ENCODE measurements at regions not wholly inside any gene's neighbourhood (a gene's known extent, or its start where the extent isn't known, plus 50 kb on each side); places are given as distances from the start of the nearest gene placed in this dataset.

DNA sequence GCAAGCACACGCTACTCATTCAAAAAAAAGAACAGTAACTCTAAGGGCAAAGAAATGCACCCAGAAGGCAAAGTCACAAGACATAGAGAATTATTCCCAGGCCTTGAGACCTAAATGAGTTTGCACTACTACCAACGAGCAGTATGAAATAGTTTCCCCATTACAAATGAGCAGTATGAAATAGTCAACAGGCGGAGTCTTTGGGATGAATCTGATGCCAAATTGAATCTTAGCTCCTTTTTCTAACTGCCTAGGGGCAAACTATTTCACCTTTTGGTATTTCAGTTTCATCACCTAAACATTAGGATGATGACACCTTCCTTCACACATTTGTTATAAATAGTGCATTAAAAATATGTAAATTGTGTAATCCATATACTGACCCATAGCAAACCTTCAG is 213.0 kb upstream of the FAT4 start:
- TF ChIP-seq TAF1 (IDR thresholded peaks at IDR 0.05; ENCODE audit: borderline replicate concordance, insufficient read depth, low read length) = no peak
- no peak for TF ChIP-seq SIN3A (IDR thresholded peaks at IDR 0.05; ENCODE audit: borderline replicate concordance, insufficient read depth, low read length)

DNA sequence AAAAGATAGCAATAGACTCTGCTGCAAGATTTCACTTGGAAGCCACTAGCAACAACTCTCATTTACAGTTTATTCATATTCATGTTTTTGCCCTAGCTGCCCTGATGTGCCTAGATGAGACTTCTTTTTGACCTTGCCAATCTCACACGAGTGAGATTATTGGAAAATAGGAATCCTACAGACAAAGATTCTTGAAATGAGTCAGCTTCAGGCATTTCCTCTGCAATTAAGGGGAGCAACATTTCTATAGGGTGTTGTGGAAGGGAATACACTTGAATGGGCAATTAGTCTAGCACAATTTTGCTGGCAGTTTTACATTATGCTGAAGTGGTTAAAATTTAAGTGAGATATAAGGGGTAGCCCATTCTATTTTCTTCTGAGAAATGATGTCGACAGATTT is 217.0 kb upstream of the FAT4 start:
- TF ChIP-seq SIN3A (IDR thresholded peaks at IDR 0.05; ENCODE audit: borderline replicate concordance, insufficient read depth, low read length) = no peak
- TF ChIP-seq, protein P1, sequence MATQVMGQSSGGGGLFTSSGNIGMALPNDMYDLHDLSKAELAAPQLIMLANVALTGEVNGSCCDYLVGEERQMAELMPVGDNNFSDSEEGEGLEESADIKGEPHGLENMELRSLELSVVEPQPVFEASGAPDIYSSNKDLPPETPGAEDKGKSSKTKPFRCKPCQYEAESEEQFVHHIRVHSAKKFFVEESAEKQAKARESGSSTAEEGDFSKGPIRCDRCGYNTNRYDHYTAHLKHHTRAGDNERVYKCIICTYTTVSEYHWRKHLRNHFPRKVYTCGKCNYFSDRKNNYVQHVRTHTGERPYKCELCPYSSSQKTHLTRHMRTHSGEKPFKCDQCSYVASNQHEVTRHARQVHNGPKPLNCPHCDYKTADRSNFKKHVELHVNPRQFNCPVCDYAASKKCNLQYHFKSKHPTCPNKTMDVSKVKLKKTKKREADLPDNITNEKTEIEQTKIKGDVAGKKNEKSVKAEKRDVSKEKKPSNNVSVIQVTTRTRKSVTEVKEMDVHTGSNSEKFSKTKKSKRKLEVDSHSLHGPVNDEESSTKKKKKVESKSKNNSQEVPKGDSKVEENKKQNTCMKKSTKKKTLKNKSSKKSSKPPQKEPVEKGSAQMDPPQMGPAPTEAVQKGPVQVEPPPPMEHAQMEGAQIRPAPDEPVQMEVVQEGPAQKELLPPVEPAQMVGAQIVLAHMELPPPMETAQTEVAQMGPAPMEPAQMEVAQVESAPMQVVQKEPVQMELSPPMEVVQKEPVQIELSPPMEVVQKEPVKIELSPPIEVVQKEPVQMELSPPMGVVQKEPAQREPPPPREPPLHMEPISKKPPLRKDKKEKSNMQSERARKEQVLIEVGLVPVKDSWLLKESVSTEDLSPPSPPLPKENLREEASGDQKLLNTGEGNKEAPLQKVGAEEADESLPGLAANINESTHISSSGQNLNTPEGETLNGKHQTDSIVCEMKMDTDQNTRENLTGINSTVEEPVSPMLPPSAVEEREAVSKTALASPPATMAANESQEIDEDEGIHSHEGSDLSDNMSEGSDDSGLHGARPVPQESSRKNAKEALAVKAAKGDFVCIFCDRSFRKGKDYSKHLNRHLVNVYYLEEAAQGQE (IDR thresholded peaks at IDR 0.05; ENCODE audit: insufficient read depth in 1 of 2, low read depth in 2 of 2, low read length in 2 of 2) = no peak
- TF ChIP-seq POLR2AphosphoS5 (IDR thresholded peaks at IDR 0.05; ENCODE audit: low read depth, low read length) = no peak
- TF ChIP-seq TAF1 (IDR thresholded peaks at IDR 0.05; ENCODE audit: borderline replicate concordance, insufficient read depth, low read length) = no peak
- TF ChIP-seq FOXP2 (optimal IDR thresholded peaks at IDR 0.05; ENCODE audit: borderline replicate concordance, extremely low read depth, extremely low read length, insufficient read depth) = no peak

DNA sequence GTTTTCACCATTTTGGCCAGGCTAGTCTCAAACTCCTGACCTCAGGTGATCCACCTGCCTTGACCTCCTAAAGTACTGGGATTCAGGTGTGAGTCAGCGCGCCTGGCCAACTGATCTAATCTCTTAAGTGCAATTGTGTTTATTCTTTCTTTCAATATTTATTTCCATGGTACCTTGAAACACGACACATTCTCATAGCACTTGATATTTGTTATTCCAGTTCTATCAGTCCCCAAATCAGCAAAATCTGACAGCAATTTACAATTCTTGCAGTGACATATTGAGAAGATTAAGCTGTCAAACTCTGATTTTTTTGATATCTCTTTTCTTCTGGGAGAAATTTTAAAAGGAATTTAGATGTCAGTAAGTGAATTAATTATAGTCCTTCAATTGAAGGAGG is 218.1 kb upstream of the FAT4 start:
- TF ChIP-seq FOXP2 (optimal IDR thresholded peaks at IDR 0.05; ENCODE audit: borderline replicate concordance, extremely low read depth, extremely low read length, insufficient read depth) (no peak), TAF1 (IDR thresholded peaks at IDR 0.05; ENCODE audit: borderline replicate concordance, insufficient read depth, low read length) (no peak), POLR2AphosphoS5 (IDR thresholded peaks at IDR 0.05; ENCODE audit: low read depth, low read length) (no peak), SIN3A (IDR thresholded peaks at IDR 0.05; ENCODE audit: borderline replicate concordance, insufficient read depth, low read length) (no peak)
- TF ChIP-seq, protein P1 (IDR thresholded peaks at IDR 0.05; ENCODE audit: insufficient read depth in 1 of 2, low read depth in 2 of 2, low read length in 2 of 2) = no peak

DNA sequence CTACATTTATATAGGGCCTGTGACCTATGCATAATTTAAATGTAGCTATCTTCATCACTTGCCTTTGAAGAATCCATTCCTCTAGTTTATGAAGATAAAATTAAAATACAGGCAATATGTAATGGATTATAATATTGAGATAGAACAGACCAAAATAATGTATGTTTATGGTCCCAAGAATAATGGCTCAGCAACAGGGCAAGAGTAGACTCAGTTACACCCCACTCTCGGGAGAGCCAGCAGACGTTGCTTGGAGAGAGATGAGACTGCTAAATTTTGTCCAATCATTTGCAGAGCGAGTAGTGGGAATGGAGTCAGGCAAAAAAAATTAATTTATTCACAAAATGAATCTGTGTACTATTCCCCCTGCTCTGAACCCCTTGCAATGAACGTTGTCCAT is 223.2 kb upstream of the FAT4 start:
- no peak for TF ChIP-seq TAF1 (IDR thresholded peaks at IDR 0.05; ENCODE audit: borderline replicate concordance, insufficient read depth, low read length)
- no peak for TF ChIP-seq FOXP2 (optimal IDR thresholded peaks at IDR 0.05; ENCODE audit: borderline replicate concordance, extremely low read depth, extremely low read length, insufficient read depth)
- no peak for TF ChIP-seq POLR2AphosphoS5 (IDR thresholded peaks at IDR 0.05; ENCODE audit: low read depth, low read length)
- no peak for TF ChIP-seq SIN3A (IDR thresholded peaks at IDR 0.05; ENCODE audit: borderline replicate concordance, insufficient read depth, low read length)
- TF ChIP-seq, protein P1 (IDR thresholded peaks at IDR 0.05; ENCODE audit: insufficient read depth in 1 of 2, low read depth in 2 of 2, low read length in 2 of 2) = no peak

DNA sequence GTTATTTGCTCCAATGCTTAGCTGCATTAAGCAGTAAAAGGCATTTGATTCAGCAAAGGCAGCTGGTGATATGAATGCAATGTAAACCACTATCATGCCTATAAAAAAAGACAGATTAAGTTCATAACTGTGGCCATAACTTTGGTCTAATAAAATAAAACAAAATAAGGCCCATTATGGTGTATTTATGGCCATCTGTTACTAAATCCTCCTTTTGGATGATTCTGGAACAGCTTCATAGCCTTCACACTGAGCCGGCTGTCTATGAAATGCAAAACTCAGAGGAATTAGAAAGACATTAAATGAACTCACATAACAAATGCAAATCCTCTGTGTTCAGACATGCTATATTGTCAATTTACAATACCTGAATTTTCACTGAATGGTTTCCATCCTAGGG is 223.7 kb upstream of the FAT4 start:
- TF ChIP-seq POLR2AphosphoS5 (IDR thresholded peaks at IDR 0.05; ENCODE audit: low read depth, low read length) (no peak), SIN3A (IDR thresholded peaks at IDR 0.05; ENCODE audit: borderline replicate concordance, insufficient read depth, low read length) (no peak), TAF1 (IDR thresholded peaks at IDR 0.05; ENCODE audit: borderline replicate concordance, insufficient read depth, low read length) (no peak), FOXP2 (optimal IDR thresholded peaks at IDR 0.05; ENCODE audit: borderline replicate concordance, extremely low read depth, extremely low read length, insufficient read depth) (no peak)
- TF ChIP-seq, protein P1 (IDR thresholded peaks at IDR 0.05; ENCODE audit: insufficient read depth in 1 of 2, low read depth in 2 of 2, low read length in 2 of 2) = no peak
